ENCODE measurements at regions not wholly inside any gene's neighbourhood (a gene's known extent, or its start where the extent isn't known, plus 50 kb on each side); places are given as distances from the start of the nearest gene placed in this dataset.
"Not testable (repeated sequence)": the region's sequence is repeated elsewhere in the genome, so short reads cannot be mapped to it uniquely, and the experiment has no call there.

DNA sequence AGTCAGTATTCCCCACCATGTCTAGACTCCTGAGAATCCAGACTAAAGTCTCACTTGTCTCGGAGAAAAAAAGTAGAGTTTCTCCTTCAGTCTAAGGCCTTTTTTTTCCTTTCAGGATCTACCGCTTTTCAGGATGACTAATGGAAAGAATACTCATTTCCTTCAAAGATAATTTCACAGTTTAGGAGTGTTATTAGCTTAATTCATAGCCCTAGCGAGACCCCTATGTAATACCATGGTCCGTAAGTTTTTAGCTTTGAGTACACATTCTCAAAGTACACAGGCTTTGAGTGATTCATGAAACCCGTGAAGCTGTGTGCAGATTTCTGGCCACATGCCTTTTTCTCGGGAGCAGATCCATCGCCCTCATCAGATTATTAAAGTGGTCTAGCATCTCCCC, 133.1 kb downstream of the SOX4 start:
- H3K4me3 Mint-ChIP-seq: no peak overlapping the region
- no peaks in the 10 kb centered on the region for H3K36me3 Mint-ChIP-seq (ENCODE audit: low read depth)
- no peak overlapping the region for H3K27ac Mint-ChIP-seq
- ChIA-PET CTCF (no interaction called here), POLR2A (no interaction called here)
- H3K4me1 Mint-ChIP-seq: peaks cover 1% of the 10 kb centered on the region
- H3K9me3 Mint-ChIP-seq: no peaks in the 10 kb centered on the region
- DNase-seq: no peak
- H3K27me3 Mint-ChIP-seq: no peaks in the 10 kb centered on the region

- ChIA-PET POLR2A (no interaction called here), CTCF (no interaction called here)
- no peak overlapping the region for H3K4me3 Mint-ChIP-seq
- no peaks in the 10 kb centered on the region for H3K27me3 Mint-ChIP-seq
- H3K27ac Mint-ChIP-seq: no peak overlapping the region
- H3K9me3 Mint-ChIP-seq: no peaks in the 10 kb centered on the region
- H3K36me3 Mint-ChIP-seq (ENCODE audit: low read depth): no peaks in the 10 kb centered on the region
- DNase-seq: no peak
- no peaks in the 10 kb centered on the region for H3K4me1 Mint-ChIP-seq
These were observed 134.6 kb downstream of the SOX4 start for GRCh38 chr6:21728141-21728540.

GRCh38 chr6:21729431-21729830, 135.9 kb downstream of the SOX4 start:
- H3K27me3 Mint-ChIP-seq: no peaks in the 10 kb centered on the region
- DNase-seq: no peak
- POLR2A ChIA-PET: no interaction called here
- H3K4me3 Mint-ChIP-seq: no peak overlapping the region
- no peak overlapping the region for H3K27ac Mint-ChIP-seq
- CTCF ChIA-PET: no interaction called here
- no peaks in the 10 kb centered on the region for H3K36me3 Mint-ChIP-seq (ENCODE audit: low read depth)
- no peaks in the 10 kb centered on the region for H3K4me1 Mint-ChIP-seq
- no peaks in the 10 kb centered on the region for H3K9me3 Mint-ChIP-seq

- POLR2A ChIA-PET: no interaction called here
- no peaks in the 10 kb centered on the region for H3K4me1 Mint-ChIP-seq
These were observed 137.0 kb downstream of the SOX4 start for GRCh38 chr6:21730533-21730932.

GRCh38 chr6:21731411-21732031, 138.0 kb downstream of the SOX4 start:
- ChIA-PET CTCF (no interaction called here), POLR2A (no interaction called here)
- no peak overlapping the region for H3K4me3 Mint-ChIP-seq
- DNase-seq: no peak
- H3K9me3 Mint-ChIP-seq: no peaks in the 10 kb centered on the region
- no peak overlapping the region for H3K27ac Mint-ChIP-seq
- H3K27me3 Mint-ChIP-seq: peaks cover 4% of the 10 kb centered on the region
- no peaks in the 10 kb centered on the region for H3K4me1 Mint-ChIP-seq
- H3K36me3 Mint-ChIP-seq (ENCODE audit: low read depth): no peaks in the 10 kb centered on the region

More at GRCh38 chr6:21730533-21730932, 137.0 kb downstream of the SOX4 start:
- H3K9me3 Mint-ChIP-seq: no peaks in the 10 kb centered on the region
- DNase-seq: no peak
- no peaks in the 10 kb centered on the region for H3K36me3 Mint-ChIP-seq (ENCODE audit: low read depth)
- CTCF ChIA-PET: no interaction called here
- H3K4me3 Mint-ChIP-seq: no peak overlapping the region
- no peaks in the 10 kb centered on the region for H3K27me3 Mint-ChIP-seq
- H3K27ac Mint-ChIP-seq: no peak overlapping the region

DNA sequence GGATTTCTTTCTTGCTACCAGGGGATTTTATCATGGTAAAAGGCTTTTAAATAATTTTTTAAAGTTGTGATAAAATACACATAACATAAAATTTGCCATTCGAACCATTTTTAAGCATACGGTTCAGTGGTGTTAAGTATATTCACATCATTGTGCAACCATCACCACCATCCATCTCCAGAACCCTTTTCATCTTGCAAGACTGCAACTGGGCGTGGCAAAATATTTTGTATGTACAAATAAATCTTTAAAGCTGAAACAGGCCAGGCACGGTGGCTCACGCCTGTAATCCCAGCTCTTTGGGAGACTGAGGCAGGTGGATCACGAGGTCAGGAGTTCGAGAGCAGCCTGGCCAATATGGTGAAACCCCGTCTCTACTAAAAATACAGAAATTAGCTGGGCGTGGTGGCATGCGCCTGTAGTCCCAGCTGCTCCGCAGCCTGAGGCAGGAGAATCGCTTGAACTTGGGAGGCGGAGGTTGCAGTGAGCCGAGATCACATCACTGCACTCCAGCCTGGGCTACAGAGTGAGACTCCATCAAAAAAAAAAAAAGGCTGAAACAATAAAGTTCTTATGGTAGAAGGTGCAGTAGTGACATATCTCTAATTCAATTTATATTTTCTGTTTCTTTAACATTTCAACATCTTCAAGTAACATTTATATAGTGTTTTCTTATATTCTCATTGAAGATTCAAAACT, 138.6 kb downstream of the SOX4 start:
- H3K4me1 Mint-ChIP-seq, DNase-seq, CTCF ChIA-PET: not testable (repeated sequence)

GRCh38 chr6:21732731-21733130, 139.2 kb downstream of the SOX4 start:
- Mint-ChIP-seq H3K27ac (no peak overlapping the region), H3K36me3 (ENCODE audit: low read depth) (no peaks in the 10 kb centered on the region), H3K4me3 (no peak overlapping the region), H3K4me1 (no peaks in the 10 kb centered on the region), H3K9me3 (no peaks in the 10 kb centered on the region), H3K27me3 (peaks cover 4% of the 10 kb centered on the region)
- ChIA-PET POLR2A (no interaction called here), CTCF (no interaction called here)
- no peak for DNase-seq

More for the DNA sequence above, 138.6 kb downstream of the SOX4 start:
- H3K27ac Mint-ChIP-seq; POLR2A ChIA-PET; H3K27me3 Mint-ChIP-seq; H3K36me3 Mint-ChIP-seq (ENCODE audit: low read depth); H3K9me3 Mint-ChIP-seq; H3K4me3 Mint-ChIP-seq: not testable (repeated sequence)

GRCh38 chr6:21733311-21733710, 139.8 kb downstream of the SOX4 start:
- no peak for DNase-seq
- ChIA-PET POLR2A (no interaction called here), CTCF (no interaction called here)
- Mint-ChIP-seq H3K27ac (no peak overlapping the region), H3K4me1 (no peaks in the 10 kb centered on the region), H3K27me3 (peaks cover 4% of the 10 kb centered on the region), H3K36me3 (ENCODE audit: low read depth) (no peaks in the 10 kb centered on the region), H3K4me3 (no peak overlapping the region), H3K9me3 (no peaks in the 10 kb centered on the region)

GRCh38 chr6:21734204-21734603, 140.7 kb downstream of the SOX4 start:
- H3K4me1 Mint-ChIP-seq: no peaks in the 10 kb centered on the region
- H3K36me3 Mint-ChIP-seq (ENCODE audit: low read depth): no peaks in the 10 kb centered on the region
- POLR2A ChIA-PET: no interaction called here
- peaks cover 4% of the 10 kb centered on the region for H3K27me3 Mint-ChIP-seq
- no peaks in the 10 kb centered on the region for H3K9me3 Mint-ChIP-seq
- CTCF ChIA-PET: no interaction called here
- H3K4me3 Mint-ChIP-seq: no peak overlapping the region
- DNase-seq: no peak
- no peak overlapping the region for H3K27ac Mint-ChIP-seq

GRCh38 chr6:21738180-21739094, 144.9 kb downstream of the SOX4 start:
- Mint-ChIP-seq H3K27ac (no peak overlapping the region), H3K4me3 (no peak overlapping the region), H3K36me3 (ENCODE audit: low read depth) (no peaks in the 10 kb centered on the region), H3K4me1 (no peaks in the 10 kb centered on the region), H3K27me3 (peaks cover 4% of the 10 kb centered on the region), H3K9me3 (no peaks in the 10 kb centered on the region)
- CTCF ChIA-PET: no interaction called here
- POLR2A ChIA-PET: no interaction called here
- DNase-seq: no peak

DNA sequence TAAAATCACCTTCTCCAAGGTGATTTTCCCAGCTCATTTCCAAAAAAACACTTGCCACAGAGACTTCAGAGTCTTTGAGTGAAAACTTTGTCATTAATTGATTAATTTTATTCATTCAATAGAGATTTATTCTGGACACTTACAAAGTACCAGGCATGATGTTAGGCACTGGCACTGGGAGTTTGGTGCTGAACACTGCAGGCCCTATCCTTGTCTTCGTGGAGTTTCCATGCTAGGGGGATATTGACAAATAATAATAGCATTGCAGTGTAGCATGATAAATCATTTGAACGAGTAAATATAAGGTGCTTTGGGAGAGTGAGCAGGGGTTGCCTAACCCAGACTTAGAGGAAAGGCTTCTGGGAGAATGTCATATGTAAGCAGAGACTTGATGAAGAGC, 145.7 kb downstream of the SOX4 start:
- no peak for DNase-seq
- ChIA-PET CTCF (no interaction called here), POLR2A (no interaction called here)
- Mint-ChIP-seq H3K27me3 (peaks cover 4% of the 10 kb centered on the region), H3K4me3 (no peak overlapping the region), H3K9me3 (no peaks in the 10 kb centered on the region), H3K27ac (no peak overlapping the region), H3K4me1 (no peaks in the 10 kb centered on the region), H3K36me3 (ENCODE audit: low read depth) (no peaks in the 10 kb centered on the region)

DNA sequence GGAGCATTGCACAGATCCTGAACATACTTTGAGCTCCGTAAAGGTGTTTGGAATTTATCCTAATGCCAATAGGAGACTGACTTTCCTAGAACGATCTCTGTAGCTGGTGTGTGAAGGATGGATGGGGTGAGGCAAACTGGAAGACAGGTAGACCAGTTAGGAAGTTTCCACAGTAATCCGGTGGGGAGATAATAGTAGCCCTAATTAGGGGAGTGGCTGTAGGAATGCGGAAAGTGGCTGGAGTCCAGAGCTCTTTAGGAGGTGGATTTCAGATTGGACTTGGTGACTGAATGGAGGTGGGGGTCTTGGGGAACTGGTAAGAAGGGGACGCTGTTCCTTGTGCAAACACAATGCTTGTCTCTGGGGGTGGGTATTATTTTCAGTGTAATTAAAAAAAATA, 146.3 kb downstream of the SOX4 start:
- Mint-ChIP-seq H3K27ac (no peak overlapping the region), H3K4me3 (no peak overlapping the region), H3K9me3 (no peaks in the 10 kb centered on the region), H3K4me1 (no peaks in the 10 kb centered on the region), H3K27me3 (peaks cover 4% of the 10 kb centered on the region), H3K36me3 (ENCODE audit: low read depth) (no peaks in the 10 kb centered on the region)
- POLR2A ChIA-PET: no interaction called here
- DNase-seq: no peak
- CTCF ChIA-PET: no interaction called here

GRCh38 chr6:21740376-21741124, 147.0 kb downstream of the SOX4 start:
- H3K4me3 Mint-ChIP-seq: no peak overlapping the region
- CTCF ChIA-PET: no interaction called here
- POLR2A ChIA-PET: no interaction called here
- peaks cover 4% of the 10 kb centered on the region for H3K27me3 Mint-ChIP-seq
- no peak for DNase-seq
- H3K9me3 Mint-ChIP-seq: no peaks in the 10 kb centered on the region
- H3K4me1 Mint-ChIP-seq: no peaks in the 10 kb centered on the region
- no peak overlapping the region for H3K27ac Mint-ChIP-seq
- no peaks in the 10 kb centered on the region for H3K36me3 Mint-ChIP-seq (ENCODE audit: low read depth)

Data from activated CD4-positive, alpha-beta memory T cell treated with anti-CD3 and anti-CD28 coated beads, Interleukin-2, amount 10 ng/mL, durations not matched to agents 7 days and 5 days (primary cell).